KMS-11 (cell line): ENCODE measurements at regions not wholly inside any gene's neighbourhood (a gene's known extent, or its start where the extent isn't known, plus 50 kb on each side); places are given as distances from the start of the nearest gene placed in this dataset.

Experiments
- H2AFZ ChIP-seq: fragments of 200-600 bp; sonication (generic); 2 replicates; pipeline ENCODE4 v1.6.1; 2016; ENCODE audit warnings: antibody characterized with exemption, mixed run types, low read depth
- H3K27ac ChIP-seq: fragments of 200-600 bp; sonication (generic); 2 replicates; pipeline ENCODE4 v1.6.1; 2016; ENCODE audit warnings: mild to moderate bottlenecking, mixed run types
- H3K27me3 ChIP-seq: fragments of 200-600 bp; sonication (generic); 2 replicates; pipeline ENCODE4 v1.6.1; 2017; ENCODE audit warnings: mild to moderate bottlenecking, low read depth, mixed run types, moderate library complexity; ENCODE audit not compliant: insufficient read depth
- H3K36me3 ChIP-seq: fragments of 200-600 bp; sonication (generic); 2 replicates; pipeline ENCODE4 v1.6.1; 2017; ENCODE audit warnings: mild to moderate bottlenecking, mixed run types; ENCODE audit not compliant: insufficient read depth
- H3K4me1 ChIP-seq: fragments of 200-600 bp; sonication (generic); 2 replicates; pipeline ENCODE4 v1.6.1; 2016; ENCODE audit warnings: mild to moderate bottlenecking, low read depth, mixed run types; ENCODE audit not compliant: poor library complexity, severe bottlenecking
- H3K4me2 ChIP-seq: fragments of 200-600 bp; sonication (generic); 2 replicates; pipeline ENCODE4 v1.7.0; 2016; ENCODE audit warnings: mild to moderate bottlenecking, mixed run types
- H3K4me3 ChIP-seq: fragments of 200-600 bp; sonication (generic); IDR thresholded peaks from 2 replicates; pipeline ENCODE4 v1.6.1; 2017; ENCODE audit warnings: low read depth, low read length, mixed read lengths; ENCODE audit not compliant: insufficient read depth
- H3K79me2 ChIP-seq: fragments of 200-600 bp; sonication (generic); 2 replicates; pipeline ENCODE4 v1.6.1; 2016; ENCODE audit warnings: low read depth, mixed run types; ENCODE audit not compliant: insufficient read depth
- H3K9ac ChIP-seq: fragments of 200-600 bp; sonication (generic); 2 replicates; pipeline ENCODE4 v1.6.1; 2016; ENCODE audit warnings: mild to moderate bottlenecking, mixed run types
- H4K20me1 ChIP-seq: fragments of 200-600 bp; sonication (generic); 2 replicates; pipeline ENCODE4 v1.6.1; 2016; ENCODE audit warnings: mild to moderate bottlenecking, mixed run types; ENCODE audit not compliant: insufficient read depth
- CTCF ChIP-seq: fragments of 200-600 bp; sonication (generic); conservative IDR thresholded peaks from 2 replicates; pipeline ENCODE4 v1.6.1; 2017; ENCODE audit warnings: low read depth, mild to moderate bottlenecking, antibody characterized with exemption, low read length, moderate library complexity, mixed read lengths

- H3K27ac ChIP-seq, result no peak overlapping the region
- H3K36me3 ChIP-seq, result no peaks in the 10 kb centered on the region
- peak; percentile 25; the same call in 1 of the 2 replicates for TF ChIP-seq CTCF
- no peak overlapping the region for H3K4me2 ChIP-seq
- no peak overlapping the region for H3K9ac ChIP-seq
- H3K4me1 ChIP-seq, result no peaks in the 10 kb centered on the region
- H3K4me3 ChIP-seq, result no peak overlapping the region
- H3K79me2 ChIP-seq, result no peaks in the 10 kb centered on the region
- H2AFZ ChIP-seq, result no peak overlapping the region
- H4K20me1 ChIP-seq, result no peaks in the 10 kb centered on the region
- no peaks in the 10 kb centered on the region for H3K27me3 ChIP-seq
Observed at GRCh38 chr14:22047115-22047514, 373.5 kb upstream of the OR4E1 start.

- H3K27ac ChIP-seq, result no peak overlapping the region
- H3K4me1 ChIP-seq, result no peaks in the 10 kb centered on the region
- no peak overlapping the region for H3K4me2 ChIP-seq
- no peaks in the 10 kb centered on the region for H3K79me2 ChIP-seq
- H2AFZ ChIP-seq, result no peak overlapping the region
- no peaks in the 10 kb centered on the region for H3K27me3 ChIP-seq
- H3K4me3 ChIP-seq, result no peak overlapping the region
- H4K20me1 ChIP-seq, result no peaks in the 10 kb centered on the region
- no peaks in the 10 kb centered on the region for H3K36me3 ChIP-seq
- TF ChIP-seq CTCF, result no peak
- H3K9ac ChIP-seq, result no peak overlapping the region
Observed at GRCh38 chr14:22046063-22046462, 372.4 kb upstream of the OR4E1 start.

- no peak for TF ChIP-seq CTCF
Observed at GRCh38 chr14:22044193-22044592, 370.6 kb upstream of the OR4E1 start.

GRCh38 chr14:22040781-22041125, 367.1 kb upstream of the OR4E1 start:
- Histone ChIP-seq H3K36me3 (no peaks in the 10 kb centered on the region), H2AFZ (no peak overlapping the region), H3K27me3 (no peaks in the 10 kb centered on the region), H3K9ac (no peak overlapping the region), H3K4me1 (peaks cover 7% of the 10 kb centered on the region), H3K4me2 (no peak overlapping the region), H4K20me1 (no peaks in the 10 kb centered on the region), H3K4me3 (no peak overlapping the region), H3K79me2 (no peaks in the 10 kb centered on the region), H3K27ac (no peak overlapping the region)
- TF ChIP-seq CTCF, result no peak

More at GRCh38 chr14:22044193-22044592, 370.6 kb upstream of the OR4E1 start:
- Histone ChIP-seq H2AFZ (no peak overlapping the region), H3K4me1 (peaks cover 7% of the 10 kb centered on the region), H3K27ac (no peak overlapping the region), H4K20me1 (no peaks in the 10 kb centered on the region), H3K4me3 (no peak overlapping the region), H3K79me2 (no peaks in the 10 kb centered on the region), H3K4me2 (no peak overlapping the region), H3K9ac (no peak overlapping the region), H3K36me3 (no peaks in the 10 kb centered on the region), H3K27me3 (no peaks in the 10 kb centered on the region)
